ENCODE measurements at regions not wholly inside any gene's neighbourhood (a gene's known extent, or its start where the extent isn't known, plus 50 kb on each side); places are given as distances from the start of the nearest gene placed in this dataset.

DNA sequence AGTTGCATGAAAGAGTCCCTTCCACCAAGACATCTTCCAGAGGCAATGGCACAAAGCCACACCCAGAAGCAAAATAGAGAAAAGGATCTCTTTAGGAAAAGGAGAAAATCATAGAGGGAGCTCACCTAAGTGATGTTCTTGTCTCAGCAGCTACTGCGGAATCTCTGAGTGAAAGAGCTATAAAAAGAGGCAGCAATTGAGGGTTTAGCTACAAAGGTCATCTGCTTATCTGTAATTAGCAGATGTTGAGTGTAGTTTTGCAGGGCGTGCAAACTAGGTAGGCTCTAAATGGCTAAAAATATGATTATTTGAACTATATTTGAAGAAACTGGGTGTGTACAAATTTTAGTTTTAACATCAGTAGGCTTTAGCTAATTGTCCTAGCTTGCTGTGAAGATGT is 276.0 kb downstream of the HS3ST1 start:
- TF ChIP-seq, protein P1, sequence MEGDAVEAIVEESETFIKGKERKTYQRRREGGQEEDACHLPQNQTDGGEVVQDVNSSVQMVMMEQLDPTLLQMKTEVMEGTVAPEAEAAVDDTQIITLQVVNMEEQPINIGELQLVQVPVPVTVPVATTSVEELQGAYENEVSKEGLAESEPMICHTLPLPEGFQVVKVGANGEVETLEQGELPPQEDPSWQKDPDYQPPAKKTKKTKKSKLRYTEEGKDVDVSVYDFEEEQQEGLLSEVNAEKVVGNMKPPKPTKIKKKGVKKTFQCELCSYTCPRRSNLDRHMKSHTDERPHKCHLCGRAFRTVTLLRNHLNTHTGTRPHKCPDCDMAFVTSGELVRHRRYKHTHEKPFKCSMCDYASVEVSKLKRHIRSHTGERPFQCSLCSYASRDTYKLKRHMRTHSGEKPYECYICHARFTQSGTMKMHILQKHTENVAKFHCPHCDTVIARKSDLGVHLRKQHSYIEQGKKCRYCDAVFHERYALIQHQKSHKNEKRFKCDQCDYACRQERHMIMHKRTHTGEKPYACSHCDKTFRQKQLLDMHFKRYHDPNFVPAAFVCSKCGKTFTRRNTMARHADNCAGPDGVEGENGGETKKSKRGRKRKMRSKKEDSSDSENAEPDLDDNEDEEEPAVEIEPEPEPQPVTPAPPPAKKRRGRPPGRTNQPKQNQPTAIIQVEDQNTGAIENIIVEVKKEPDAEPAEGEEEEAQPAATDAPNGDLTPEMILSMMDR (IDR thresholded peaks at IDR 0.05), result no peak
- TF ChIP-seq POLR2AphosphoS5 (IDR thresholded peaks at IDR 0.05), result no peak
